NCI-H82 (cell line): ENCODE measurements at regions not wholly inside any gene's neighbourhood (a gene's known extent, or its start where the extent isn't known, plus 50 kb on each side); places are given as distances from the start of the nearest gene placed in this dataset.
A peak's percentile ranks its signal among the peaks of the same experiment; 100 is the strongest.
"Not testable (repeated sequence)": the region's sequence is repeated elsewhere in the genome, so short reads cannot be mapped to it uniquely, and the experiment has no call there.

Source experiments
- DNase-seq: peaks from one replicate; lab custom pipeline; 2025; lab: John Stamatoyannopoulos, UW

GRCh38 chr14:37785298-37785697 is 189.9 kb downstream of the TTC6 start:
- DNase-seq: not testable (repeated sequence)

GRCh38 chr14:37786114-37786625 is 190.7 kb downstream of the TTC6 start:
- not testable (repeated sequence) for DNase-seq

GRCh38 chr14:37787879-37788494 is 192.6 kb downstream of the TTC6 start:
- no peak for DNase-seq

GRCh38 chr14:37791384-37792036 is 196.1 kb downstream of the TTC6 start:
- no peak for DNase-seq

GRCh38 chr14:37792124-37792523 is 196.7 kb downstream of the TTC6 start:
- no peak for DNase-seq

GRCh38 chr14:37796703-37797416 is 201.4 kb downstream of the TTC6 start:
- no peak for DNase-seq

GRCh38 chr14:37797675-37798074 is 202.2 kb downstream of the TTC6 start:
- DNase-seq: no peak

- no peak for DNase-seq
Observed at GRCh38 chr14:37807722-37808121, 212.3 kb downstream of the TTC6 start.

GRCh38 chr14:37810094-37810801 is 214.8 kb downstream of the TTC6 start:
- peak; percentile 9 for DNase-seq

GRCh38 chr14:37813732-37814131 is 218.3 kb downstream of the TTC6 start:
- no peak for DNase-seq

- peak; percentile 69 for DNase-seq
Observed at GRCh38 chr14:37816135-37816534, 220.7 kb downstream of the TTC6 start.

- peak; percentile 56 for DNase-seq
Observed at GRCh38 chr14:37816743-37817295, 221.4 kb downstream of the TTC6 start.

- DNase-seq: no peak
Observed at GRCh38 chr14:37819155-37820015, 224.0 kb downstream of the TTC6 start.

GRCh38 chr14:37820810-37821209 is 225.4 kb downstream of the TTC6 start:
- not testable (repeated sequence) for DNase-seq

GRCh38 chr14:37824939-37825712 is 229.7 kb downstream of the TTC6 start:
- peak; percentile 14 for DNase-seq

GRCh38 chr14:37826869-37827268 is 231.4 kb downstream of the TTC6 start:
- no peak for DNase-seq

GRCh38 chr14:37830271-37830670 is 234.8 kb downstream of the TTC6 start:
- DNase-seq: no peak

GRCh38 chr14:37834275-37834674 is 238.8 kb downstream of the TTC6 start:
- DNase-seq: no peak

GRCh38 chr14:37838778-37839177 is 243.3 kb downstream of the TTC6 start:
- not testable (repeated sequence) for DNase-seq

- DNase-seq: not testable (repeated sequence)
Observed at GRCh38 chr14:37841039-37841438, 245.6 kb downstream of the TTC6 start.
